Caco-2 (cell line): ENCODE measurements at regions not wholly inside any gene's neighbourhood (a gene's known extent, or its start where the extent isn't known, plus 50 kb on each side); places are given as distances from the start of the nearest gene placed in this dataset.

ENCODE experiments used
- BruUV-seq: library from RNA; stranded (reverse); fragments of 400-500 nt; replicated peaks from 2 replicates; lab custom pipeline; 2021; lab: Mats Ljungman, UMichigan
- CTCF ChIA-PET: fragments of 300-600 bp; sonication (Branson Sonifier 250); formaldehyde crosslinking; loops from one replicate; lab custom pipeline; 2022; ENCODE audit warnings: antibody characterized with exemption; lab: Charles Lee
- POLR2A ChIA-PET: fragments of 300-600 bp; sonication (Branson Sonifier 250); formaldehyde crosslinking; loops from one replicate; lab custom pipeline; 2022; ENCODE audit warnings: antibody characterized with exemption; lab: Charles Lee
- DNase-seq, 2 experiments: peaks; one replicate each; pipeline versions ENCODE4 v3.0.0 to v3.0.0-alpha.2; 2020 to 2022
- H3K27me3 ChIP-seq: replicated peaks from 2 replicates; pipeline ENCODE4 v1.6.0; 2011; ENCODE audit warnings: low read length; ENCODE audit not compliant: control insufficient read depth, insufficient read depth
- H3K36me3 ChIP-seq: 2 replicates; pipeline ENCODE4 v1.5.1; 2011; ENCODE audit warnings: low read length; ENCODE audit not compliant: control insufficient read depth, insufficient read depth
- H3K4me1 ChIP-seq: fragments of 250-450 bp; sonication (Bioruptor Pico); 2 replicates; pipeline ENCODE4 v1.5.1; 2020; ENCODE audit warnings: mild to moderate bottlenecking
- H3K4me3 ChIP-seq: 2 replicates; pipeline ENCODE4 v1.5.1; 2011; ENCODE audit warnings: low read depth, mild to moderate bottlenecking, control low read depth, low read length
- H3K9me3 ChIP-seq: fragments of 250-450 bp; sonication (Bioruptor Pico); 2 replicates; pipeline ENCODE4 v1.5.1; 2020; ENCODE audit warnings: mild to moderate bottlenecking, moderate library complexity
- H3K27ac Mint-ChIP-seq: one replicate; pipeline ENCODE4 v1.8.0; 2022; ENCODE audit warnings: mixed read lengths; ENCODE audit not compliant: unreplicated experiment
- H3K27me3 Mint-ChIP-seq: one replicate; pipeline ENCODE4 v1.8.0; 2022; ENCODE audit warnings: mixed read lengths; ENCODE audit not compliant: insufficient read depth, unreplicated experiment
- H3K36me3 Mint-ChIP-seq: one replicate; pipeline ENCODE4 v1.8.0; 2022; ENCODE audit warnings: mild to moderate bottlenecking, mixed read lengths; ENCODE audit not compliant: insufficient read depth, unreplicated experiment
- H3K4me1 Mint-ChIP-seq: one replicate; pipeline ENCODE4 v1.8.0; 2022; ENCODE audit warnings: low read depth, mixed read lengths; ENCODE audit not compliant: unreplicated experiment
- H3K4me3 Mint-ChIP-seq: one replicate; pipeline ENCODE4 v1.8.0; 2022; ENCODE audit warnings: mild to moderate bottlenecking, moderate library complexity, mixed read lengths; ENCODE audit not compliant: unreplicated experiment
- H3K9me3 Mint-ChIP-seq: one replicate; pipeline ENCODE4 v1.8.0; 2022; ENCODE audit warnings: mixed read lengths; ENCODE audit not compliant: unreplicated experiment
- CTCF ChIP-seq, 2 experiments: fragments of 200-600 bp in 1 of 2; IDR thresholded peaks; 1 replicate in 1 of 2; 2 replicates in 1 of 2; pipeline versions ENCODE4 v1.5.1 to v1.8.0; 2011 to 2022; ENCODE audit warnings: antibody characterized with exemption in 1 of 2, control low read depth in 1 of 2, inconsistent platforms in 1 of 2, low read depth in 1 of 2, low read length in 1 of 2, mild to moderate bottlenecking in 1 of 2, moderate library complexity in 1 of 2; ENCODE audit not compliant: insufficient read depth in 1 of 2, severe bottlenecking in 1 of 2, unreplicated experiment in 1 of 2
- intact Hi-C: fragments of 100-400 bp; cut with micrococcal nuclease; formaldehyde crosslinking; loops from one replicate; pipeline ENCODE4 v1.10.0; 2022; ENCODE audit not compliant: unreplicated experiment

DNA sequence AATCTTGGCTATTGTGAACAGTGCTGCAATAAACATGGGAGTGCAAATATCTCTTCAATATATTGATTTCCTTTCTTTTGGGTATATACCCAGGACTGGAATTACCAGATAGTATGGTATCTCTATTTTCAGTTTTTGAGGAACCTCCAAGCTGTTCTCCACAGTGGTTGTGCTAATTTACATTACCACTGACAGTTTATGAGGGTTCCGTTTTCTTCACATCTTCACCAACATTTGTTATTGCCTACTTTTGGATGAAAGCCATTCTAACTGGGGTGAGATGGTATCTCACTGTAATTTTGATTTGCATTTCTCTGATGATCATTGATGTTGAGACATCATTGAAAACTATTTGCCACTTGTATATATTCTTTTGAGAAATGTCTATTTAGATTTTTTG lies 79.6 kb upstream of the ZNF827 start:
- Mint-ChIP-seq H3K27me3 (peaks cover 9% of the 10 kb centered on the region), H3K9me3 (peaks cover 7% of the 10 kb centered on the region), H3K36me3 (no peaks in the 10 kb centered on the region), H3K4me3 (no peak overlapping the region), H3K27ac (no peak overlapping the region), H3K4me1 (no peaks in the 10 kb centered on the region)
- ChIA-PET CTCF (no interaction called here), POLR2A (no interaction called here)
- no peaks in the 10 kb centered on the region for H3K36me3 ChIP-seq
- BruUV-seq: no TSS peak
- no peak overlapping the region for H3K4me3 ChIP-seq
- intact Hi-C loops: no loop called here
- no peaks in the 10 kb centered on the region for H3K27me3 ChIP-seq
- no peaks in the 10 kb centered on the region for H3K4me1 ChIP-seq
- no peak for TF ChIP-seq CTCF (IDR thresholded peaks at IDR 0.05; ENCODE audit: insufficient read depth in 1 of 2, low read depth in 1 of 2, low read length in 1 of 2, severe bottlenecking in 1 of 2, unreplicated experiment in 1 of 2)
- H3K9me3 ChIP-seq: no peaks in the 10 kb centered on the region
- no peak for DNase-seq

DNA sequence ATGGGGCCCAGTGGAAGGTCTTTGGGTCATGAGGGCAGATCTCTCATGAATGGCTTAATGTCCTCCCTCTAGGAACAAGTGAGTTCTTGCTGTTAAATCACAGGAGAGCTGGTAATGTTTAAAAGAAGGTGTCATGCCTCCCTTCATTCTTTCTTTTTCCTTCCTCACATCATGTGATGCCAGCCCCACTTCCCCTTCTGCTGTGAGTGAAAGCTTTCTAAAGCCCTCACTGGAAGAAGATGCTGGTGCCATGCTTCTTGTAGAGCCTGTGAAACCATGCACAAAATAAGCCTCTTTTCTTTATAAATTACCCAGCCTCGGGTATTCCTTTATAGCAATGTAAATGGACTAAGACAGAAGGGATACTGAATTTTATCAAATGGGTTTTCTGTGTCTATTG lies 66.1 kb upstream of the ZNF827 start:
- Histone ChIP-seq H3K9me3 (peaks cover 3% of the 10 kb centered on the region; the same call in 1 of the 2 replicates), H3K4me1 (no peaks in the 10 kb centered on the region), H3K36me3 (no peaks in the 10 kb centered on the region), H3K27me3 (no peaks in the 10 kb centered on the region), H3K4me3 (no peak overlapping the region)
- H3K27ac Mint-ChIP-seq: no peak overlapping the region
- BruUV-seq: no TSS peak
- H3K4me1 Mint-ChIP-seq: no peaks in the 10 kb centered on the region
- peaks cover 25% of the 10 kb centered on the region for H3K9me3 Mint-ChIP-seq
- no peak for TF ChIP-seq CTCF (IDR thresholded peaks at IDR 0.05; ENCODE audit: insufficient read depth in 1 of 2, low read depth in 1 of 2, low read length in 1 of 2, severe bottlenecking in 1 of 2, unreplicated experiment in 1 of 2)
- ChIA-PET CTCF (no interaction called here), POLR2A (no interaction called here)
- H3K36me3 Mint-ChIP-seq: no peaks in the 10 kb centered on the region
- no peak for DNase-seq
- no peak overlapping the region for H3K4me3 Mint-ChIP-seq
- peaks cover 15% of the 10 kb centered on the region for H3K27me3 Mint-ChIP-seq
- intact Hi-C loops: no loop called here

DNA sequence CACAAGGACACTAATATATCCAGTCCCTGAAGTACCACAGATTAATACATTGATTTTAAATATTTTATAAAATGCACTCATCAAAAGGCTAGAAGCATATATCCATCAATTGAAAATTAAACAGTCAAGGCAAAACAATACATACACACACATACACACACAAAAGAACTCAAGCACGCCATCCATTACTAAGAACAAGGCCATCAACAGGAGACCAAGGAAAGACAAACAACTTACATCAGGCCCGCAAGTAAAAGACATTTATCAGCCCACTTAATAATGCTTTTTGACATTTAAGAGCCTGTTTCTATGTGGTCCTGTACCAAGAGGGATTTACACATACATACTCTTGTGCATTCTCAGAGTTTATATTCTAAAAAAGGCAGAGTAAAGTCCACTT lies 50.0 kb upstream of the ZNF827 start:
- ChIA-PET CTCF (interaction anchor here (0.6 kb wide), 1 partner anchor 92 kb away, joined by 3 read pairs; no protein-coding TSS in a partner anchor), POLR2A (no interaction called here)
- no peaks in the 10 kb centered on the region for H3K36me3 Mint-ChIP-seq

More for the DNA sequence above, 50.0 kb upstream of the ZNF827 start:
- H3K9me3 Mint-ChIP-seq: no peaks in the 10 kb centered on the region
- Histone ChIP-seq H3K36me3 (no peaks in the 10 kb centered on the region), H3K9me3 (no peaks in the 10 kb centered on the region), H3K4me3 (no peak overlapping the region), H3K27me3 (no peaks in the 10 kb centered on the region), H3K4me1 (no peaks in the 10 kb centered on the region)
- no peaks in the 10 kb centered on the region for H3K4me1 Mint-ChIP-seq
- no peak for TF ChIP-seq CTCF (IDR thresholded peaks at IDR 0.05; ENCODE audit: insufficient read depth in 1 of 2, low read depth in 1 of 2, low read length in 1 of 2, severe bottlenecking in 1 of 2, unreplicated experiment in 1 of 2)
- no peak for DNase-seq
- intact Hi-C loops: no loop called here
- no peak overlapping the region for H3K27ac Mint-ChIP-seq
- no peak overlapping the region for H3K4me3 Mint-ChIP-seq
- BruUV-seq: no TSS peak
- peaks cover 3% of the 10 kb centered on the region for H3K27me3 Mint-ChIP-seq
